Omental fat pad (tissue), 3 donors: ENCODE measurements at regions not wholly inside any gene's neighbourhood (a gene's known extent, or its start where the extent isn't known, plus 50 kb on each side); places are given as distances from the start of the nearest gene placed in this dataset.

Source experiments
- ATAC-seq: fragments of 150-250 bp; one replicate; pipeline ENCODE4 v1.9.1; 2016; ENCODE audit warnings: mild to moderate bottlenecking, moderate library complexity; ENCODE audit not compliant: low FRiP score
- DNase-seq: peaks from one replicate; pipeline ENCODE4 v3.0.0-alpha.2; 2019; ENCODE audit warnings: low spot score
- TF ChIP-seq, protein P1 (sequence below), 3 donors: fragments of 450-650 bp; IDR thresholded peaks; one replicate each; pipeline ENCODE4 v1.5.1; 2016 to 2017; ENCODE audit warnings: antibody characterized with exemption in 3 of 3, mild to moderate bottlenecking in 3 of 3, moderate library complexity in 2 of 3

DNA sequence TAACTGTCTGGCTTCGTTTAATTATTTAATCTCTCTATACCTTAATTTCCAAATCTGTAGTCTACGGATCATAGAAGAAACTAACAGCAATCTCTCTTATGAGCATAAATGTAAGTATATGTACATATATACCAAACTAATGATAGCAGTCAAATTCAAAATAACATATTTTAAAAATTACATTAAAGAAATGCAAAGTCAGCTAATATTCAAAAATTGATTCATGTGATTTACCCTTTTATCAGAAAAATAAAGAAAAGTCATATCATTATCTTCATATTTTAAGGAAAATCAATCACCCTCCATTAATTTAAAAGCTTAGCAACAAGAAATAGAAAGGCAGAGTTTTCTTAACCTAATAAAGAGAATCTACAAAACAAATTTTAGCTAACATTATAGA lies 575.9 kb downstream of the IRS1 start:
- DNase-seq = no peak
- ATAC-seq = no peak
- TF ChIP-seq, protein P1, sequence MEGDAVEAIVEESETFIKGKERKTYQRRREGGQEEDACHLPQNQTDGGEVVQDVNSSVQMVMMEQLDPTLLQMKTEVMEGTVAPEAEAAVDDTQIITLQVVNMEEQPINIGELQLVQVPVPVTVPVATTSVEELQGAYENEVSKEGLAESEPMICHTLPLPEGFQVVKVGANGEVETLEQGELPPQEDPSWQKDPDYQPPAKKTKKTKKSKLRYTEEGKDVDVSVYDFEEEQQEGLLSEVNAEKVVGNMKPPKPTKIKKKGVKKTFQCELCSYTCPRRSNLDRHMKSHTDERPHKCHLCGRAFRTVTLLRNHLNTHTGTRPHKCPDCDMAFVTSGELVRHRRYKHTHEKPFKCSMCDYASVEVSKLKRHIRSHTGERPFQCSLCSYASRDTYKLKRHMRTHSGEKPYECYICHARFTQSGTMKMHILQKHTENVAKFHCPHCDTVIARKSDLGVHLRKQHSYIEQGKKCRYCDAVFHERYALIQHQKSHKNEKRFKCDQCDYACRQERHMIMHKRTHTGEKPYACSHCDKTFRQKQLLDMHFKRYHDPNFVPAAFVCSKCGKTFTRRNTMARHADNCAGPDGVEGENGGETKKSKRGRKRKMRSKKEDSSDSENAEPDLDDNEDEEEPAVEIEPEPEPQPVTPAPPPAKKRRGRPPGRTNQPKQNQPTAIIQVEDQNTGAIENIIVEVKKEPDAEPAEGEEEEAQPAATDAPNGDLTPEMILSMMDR (IDR thresholded peaks at IDR 0.05) = no peak

DNA sequence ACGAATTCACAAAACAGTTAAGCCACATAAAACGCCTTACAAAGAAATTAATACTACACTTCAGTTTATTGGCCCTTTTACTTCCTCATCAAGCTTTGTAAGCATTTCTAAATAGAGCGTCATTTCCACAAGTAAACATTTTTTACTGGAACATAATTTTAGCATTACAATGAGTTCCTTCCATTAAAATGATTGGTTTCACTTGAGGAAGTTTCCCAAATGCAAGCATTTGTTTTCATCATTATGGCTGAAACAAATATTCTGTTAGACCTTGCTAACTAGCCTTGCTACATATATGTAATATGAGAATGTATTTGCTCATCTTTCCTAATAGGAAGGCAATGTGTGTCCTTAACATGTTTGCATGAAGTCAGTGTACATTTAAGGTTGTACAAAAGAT lies 579.1 kb downstream of the IRS1 start:
- no peak for ATAC-seq
- no peak for DNase-seq
- TF ChIP-seq, protein P1 (IDR thresholded peaks at IDR 0.05) = no peak

DNA sequence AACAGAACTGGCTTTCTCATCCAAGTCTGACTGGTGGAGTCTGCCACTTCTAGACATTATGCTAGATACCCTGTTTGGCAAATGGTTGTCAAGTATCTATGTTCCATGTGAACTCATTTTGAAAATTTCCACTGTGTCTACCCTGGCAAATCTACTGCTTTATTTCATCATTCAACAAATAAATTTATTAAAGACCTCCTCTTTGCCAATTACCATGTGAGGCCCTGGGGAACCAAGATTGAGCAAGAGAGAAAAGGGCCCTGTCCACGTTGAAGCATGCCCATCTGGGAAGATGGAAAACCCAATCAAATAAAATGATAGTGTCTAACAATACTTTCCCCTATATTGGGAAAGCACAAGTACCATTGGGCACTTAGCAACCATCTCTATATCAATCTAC lies 582.4 kb downstream of the IRS1 start:
- ATAC-seq (no peak), DNase-seq (no peak)
- TF ChIP-seq, protein P1 (IDR thresholded peaks at IDR 0.05) = no peak

DNA sequence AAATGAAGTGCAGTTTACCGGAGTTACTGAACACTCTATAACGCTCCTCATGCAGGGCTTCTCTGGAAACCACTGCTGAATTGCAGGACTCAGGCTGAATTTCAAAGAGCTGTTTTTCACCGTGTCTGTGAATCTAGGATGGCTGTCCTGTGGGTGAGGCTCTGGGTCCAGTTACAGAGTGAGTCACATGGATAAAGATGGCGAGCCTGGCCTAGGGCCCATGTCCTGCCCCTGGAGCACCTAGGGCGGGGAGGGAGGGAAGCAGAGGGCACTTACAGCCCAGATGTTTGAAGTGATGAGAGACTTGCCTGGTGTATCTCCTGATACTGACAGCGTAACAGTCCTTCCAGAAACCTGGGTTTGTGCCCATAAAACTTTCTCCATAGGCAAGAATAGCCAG lies 583.0 kb downstream of the IRS1 start:
- ATAC-seq = no peak
- TF ChIP-seq, protein P1 (IDR thresholded peaks at IDR 0.05) = no peak
- no peak for DNase-seq

DNA sequence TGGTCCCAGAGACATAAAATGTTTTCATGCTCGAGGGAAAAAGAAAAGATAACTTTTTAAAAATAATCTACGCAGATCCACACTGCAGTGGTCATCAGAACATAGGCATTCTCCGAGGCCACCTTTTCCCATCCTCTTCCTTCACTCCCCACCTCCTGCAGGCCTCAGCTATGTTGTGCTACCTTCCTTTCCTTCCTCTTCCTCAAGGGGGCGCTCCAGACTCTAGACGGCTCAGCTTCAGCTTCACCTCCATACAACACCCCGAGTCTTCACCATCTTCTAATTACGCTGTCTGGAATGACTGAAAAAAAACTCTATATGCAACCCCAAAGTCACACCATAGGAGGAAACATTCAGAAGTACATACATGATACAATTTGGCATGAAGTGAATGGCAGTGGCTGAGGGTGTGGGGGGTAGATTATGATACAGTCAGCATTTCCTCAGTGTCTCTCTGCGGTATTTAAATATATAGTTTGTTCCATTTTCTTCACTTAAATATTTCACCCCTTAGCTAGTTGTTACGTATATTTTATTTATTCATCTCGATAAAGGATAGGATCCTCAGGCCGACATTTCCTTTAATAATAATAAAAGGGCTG lies 583.6 kb downstream of the IRS1 start:
- ATAC-seq = no peak
- TF ChIP-seq, protein P1 (IDR thresholded peaks at IDR 0.05) = no peak
- no peak for DNase-seq

DNA sequence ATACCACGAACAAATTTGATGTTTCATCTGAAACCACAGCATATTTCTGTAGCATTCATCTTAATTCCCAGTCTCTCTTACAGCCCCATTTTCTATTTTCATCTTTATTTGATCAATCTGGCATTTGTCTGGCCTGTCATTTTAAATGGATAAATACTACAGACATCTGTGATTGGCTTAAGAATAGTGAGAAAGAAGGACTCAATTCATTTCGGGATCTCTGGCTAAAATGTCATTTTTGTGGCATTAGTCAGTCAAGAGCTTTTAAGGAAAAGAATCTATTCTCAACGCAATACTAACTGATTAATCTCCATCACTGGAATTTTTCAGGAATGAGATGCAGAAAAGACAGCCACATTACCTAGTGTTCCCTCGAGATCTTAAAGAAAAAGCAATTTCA lies 585.9 kb downstream of the IRS1 start:
- TF ChIP-seq, protein P1 (IDR thresholded peaks at IDR 0.05) = no peak
- ATAC-seq (no peak), DNase-seq (no peak)

DNA sequence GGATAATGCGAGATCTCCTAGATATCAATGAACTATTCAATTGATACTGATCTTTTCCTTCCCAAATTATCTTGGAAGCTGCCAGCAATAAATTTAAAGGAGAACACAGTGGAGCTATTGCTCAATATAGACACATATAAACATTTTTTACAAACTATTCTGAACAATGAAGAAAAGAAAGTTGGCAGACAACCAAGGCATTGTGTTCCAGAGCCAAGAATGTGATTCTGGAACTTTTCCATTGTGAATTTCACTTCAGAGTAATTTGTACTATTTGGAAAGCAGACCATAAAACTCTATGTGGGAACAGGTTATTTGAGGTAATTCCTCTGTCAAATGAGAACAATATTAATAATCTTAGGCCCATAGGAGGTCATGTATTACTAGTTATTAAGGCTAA lies 588.2 kb downstream of the IRS1 start:
- ATAC-seq = no peak
- TF ChIP-seq, protein P1 (IDR thresholded peaks at IDR 0.05) = no peak
- DNase-seq = no peak
